CD14-positive monocyte (primary cell): ENCODE measurements at regions not wholly inside any gene's neighbourhood (a gene's known extent, or its start where the extent isn't known, plus 50 kb on each side); places are given as distances from the start of the nearest gene placed in this dataset.
A peak's percentile ranks its signal among the peaks of the same experiment; 100 is the strongest.

Source experiments
- DNase-seq, 3 donors: peaks; one replicate each; pipeline ENCODE4 v3.0.0-alpha.2; 2011 to 2022
- H2AFZ ChIP-seq: 2 replicates; pipeline ENCODE4 v1.6.0; 2012; ENCODE audit warnings: mild to moderate bottlenecking, low read depth, low read length, inconsistent platforms; ENCODE audit not compliant: insufficient read depth, poor library complexity, severe bottlenecking
- H3K27ac ChIP-seq, 2 donors: 1 replicate in 1 of 2; 2 replicates in 1 of 2; pipeline ENCODE4 v1.5.1; 2012 to 2013; ENCODE audit warnings: low read length in 2 of 2, control low read depth in 1 of 2, inconsistent platforms in 1 of 2, low read depth in 1 of 2, mild to moderate bottlenecking in 1 of 2
- H3K27me3 ChIP-seq, 2 donors: one replicate each; pipeline versions ENCODE4 v1.6.0 to v1.6.1; 2011 to 2013; ENCODE audit warnings: low read length in 2 of 2; ENCODE audit not compliant: control insufficient read depth in 2 of 2, insufficient read depth in 2 of 2
- H3K36me3 ChIP-seq, 2 donors: replicated peaks in 1 of 2; 1 replicate in 1 of 2; 2 replicates in 1 of 2; pipeline versions ENCODE4 v1.5.1 to v1.6.1; 2012 to 2013; ENCODE audit warnings: low read length in 2 of 2, control low read depth in 1 of 2, inconsistent platforms in 1 of 2, mild to moderate bottlenecking in 1 of 2; ENCODE audit not compliant: insufficient read depth in 2 of 2, control insufficient read depth in 1 of 2
- H3K4me1 ChIP-seq, 2 donors: 1 replicate in 1 of 2; 2 replicates in 1 of 2; pipeline versions ENCODE4 v1.5.1 to v1.6.1; 2012 to 2013; ENCODE audit warnings: low read length in 2 of 2, control low read depth in 1 of 2, inconsistent platforms in 1 of 2, mild to moderate bottlenecking in 1 of 2, moderate library complexity in 1 of 2; ENCODE audit not compliant: insufficient read depth in 2 of 2, control insufficient read depth in 1 of 2
- H3K4me2 ChIP-seq: replicated peaks from 2 replicates; pipeline ENCODE3; 2012; ENCODE audit warnings: low read length, moderate library complexity, mild to moderate bottlenecking; ENCODE audit not compliant: poor library complexity, severe bottlenecking; ENCODE audit errors: extremely low read depth
- H3K4me3 ChIP-seq, 3 experiments: fragments of 200-600 bp in 1 of 3; sonication (generic) in 1 of 3; replicated peaks in 1 of 3; 1 replicate in 2 of 3; 2 replicates in 1 of 3; pipeline ENCODE4 v1.5.1; 2011 to 2013; ENCODE audit warnings: low read length in 3 of 3, mild to moderate bottlenecking in 3 of 3, control low read depth in 2 of 3, low read depth in 2 of 3, inconsistent platforms in 1 of 3, moderate library complexity in 1 of 3
- H3K79me2 ChIP-seq: 2 replicates; pipeline ENCODE4 v1.6.0; 2012; ENCODE audit warnings: mild to moderate bottlenecking, control low read depth, inconsistent platforms, low read length, moderate library complexity; ENCODE audit not compliant: insufficient read depth
- H3K9ac ChIP-seq: 2 replicates; pipeline ENCODE4 v1.6.0; 2017; ENCODE audit warnings: low read length, mild to moderate bottlenecking; ENCODE audit not compliant: insufficient read depth, poor library complexity, severe bottlenecking
- H3K9me3 ChIP-seq, 2 donors: replicated peaks in 1 of 2; 1 replicate in 1 of 2; 2 replicates in 1 of 2; pipeline versions ENCODE4 v1.5.1 to v1.6.1; 2012 to 2013; ENCODE audit warnings: low read length in 2 of 2, control low read depth in 1 of 2; ENCODE audit not compliant: control insufficient read depth in 1 of 2, insufficient read depth in 1 of 2
- H4K20me1 ChIP-seq: 2 replicates; pipeline ENCODE4 v1.6.0; 2012; ENCODE audit warnings: mild to moderate bottlenecking, low read length, control low read depth, moderate library complexity; ENCODE audit not compliant: insufficient read depth
- H3K27ac Mint-ChIP-seq, 7 donors: one replicate each; pipeline ENCODE4 v1.8.0; 2020; ENCODE audit warnings: mild to moderate bottlenecking in 7 of 7, mixed read lengths in 7 of 7, moderate library complexity in 6 of 7, inconsistent platforms in 2 of 7
- H3K27me3 Mint-ChIP-seq, 3 donors: one replicate each; pipeline ENCODE4 v1.8.0; 2021 to 2022; ENCODE audit warnings: low read depth in 3 of 3, mild to moderate bottlenecking in 3 of 3, mixed read lengths in 3 of 3, moderate library complexity in 3 of 3, inconsistent platforms in 1 of 3
- H3K36me3 Mint-ChIP-seq, 2 donors: one replicate each; pipeline ENCODE4 v1.8.0; 2020; ENCODE audit warnings: mixed read lengths in 2 of 2, inconsistent platforms in 1 of 2, mild to moderate bottlenecking in 1 of 2
- H3K4me1 Mint-ChIP-seq: one replicate; pipeline ENCODE4 v1.8.0; 2020; ENCODE audit warnings: mild to moderate bottlenecking, mixed read lengths
- H3K4me3 Mint-ChIP-seq, 2 donors: one replicate each; pipeline ENCODE4 v1.8.0; 2020; ENCODE audit warnings: mild to moderate bottlenecking in 2 of 2, mixed read lengths in 2 of 2, moderate library complexity in 1 of 2
- H3K9me3 Mint-ChIP-seq, 7 donors: one replicate each; pipeline ENCODE4 v1.8.0; 2020 to 2022; ENCODE audit warnings: mixed read lengths in 7 of 7, mild to moderate bottlenecking in 6 of 7, moderate library complexity in 6 of 7, inconsistent platforms in 2 of 7
- CTCF ChIP-seq: fragments of 200-600 bp; IDR thresholded peaks from one replicate; pipeline ENCODE4 v1.8.0; 2022; ENCODE audit warnings: antibody characterized with exemption, mild to moderate bottlenecking
- WGBS: methylation state at CpG from one replicate; pipeline ENCODE4 v1.1.5; 2013; ENCODE audit warnings: missing lambda C conversion rate; ENCODE audit not compliant: insufficient coverage; 5-methylcytosine and 5-hydroxymethylcytosine counted together
- intact Hi-C, 2 donors: fragments of 100-400 bp; cut with micrococcal nuclease; formaldehyde crosslinking; loops; one replicate each; pipeline versions ENCODE4 v1.15.0 to v1.15.1; 2023

GRCh38 chr11:45051621-45052020 is 94.8 kb upstream of the PRDM11 start:
- H3K79me2 ChIP-seq, result no peaks in the 10 kb centered on the region
- no peak overlapping the region for H3K4me3 Mint-ChIP-seq
- H3K27me3 Mint-ChIP-seq, result peaks cover 2 to 7% (median 2%) of the 10 kb centered on the region in 3 donors
- no peak overlapping the region for H2AFZ ChIP-seq
- WGBS, result 37% methylated on average over 2 of the region's 4 CpGs
- H3K9me3 Mint-ChIP-seq, result peaks cover 0 to 2% (median 0%) of the 10 kb centered on the region in 7 donors
- no peak for DNase-seq
- no peaks in the 10 kb centered on the region for H3K27me3 ChIP-seq
- H3K4me1 ChIP-seq, result peaks cover 23 to 32% of the 10 kb centered on the region in 2 donors
- no peak overlapping the region for H3K9ac ChIP-seq
- no peaks in the 10 kb centered on the region for H3K36me3 Mint-ChIP-seq
- TF ChIP-seq CTCF, result no peak
- H3K4me2 ChIP-seq, result no peak overlapping the region
- H3K36me3 ChIP-seq, result no peaks in the 10 kb centered on the region
- H3K27ac ChIP-seq, result no peak overlapping the region
- H3K4me3 ChIP-seq, result no peak overlapping the region
- H3K9me3 ChIP-seq, result no peaks in the 10 kb centered on the region
- H3K4me1 Mint-ChIP-seq, result peaks cover 37% of the 10 kb centered on the region
- H4K20me1 ChIP-seq, result no peaks in the 10 kb centered on the region
- intact Hi-C loops, result loop anchor here in 1 of 2 donors (1.0 kb wide), 1 partner anchor 12 kb away; no protein-coding TSS in a partner anchor
- H3K27ac Mint-ChIP-seq, result peak overlapping the region in 1 of 7 donors; percentile 37

- Histone ChIP-seq H3K9me3 (no peaks in the 10 kb centered on the region), H3K27me3 (no peaks in the 10 kb centered on the region), H3K9ac (no peak overlapping the region), H3K79me2 (no peaks in the 10 kb centered on the region), H3K4me1 (peaks cover 16 to 25% of the 10 kb centered on the region in 2 donors), H3K4me3 (no peak overlapping the region), H3K36me3 (no peaks in the 10 kb centered on the region), H2AFZ (no peak overlapping the region), H3K4me2 (no peak overlapping the region), H3K27ac (no peak overlapping the region), H4K20me1 (no peaks in the 10 kb centered on the region)
- DNase-seq, result no peak
- Mint-ChIP-seq H3K27me3 (peaks cover 2 to 7% (median 2%) of the 10 kb centered on the region in 3 donors), H3K36me3 (no peaks in the 10 kb centered on the region), H3K9me3 (peaks cover 0 to 2% (median 0%) of the 10 kb centered on the region in 7 donors), H3K4me1 (peaks cover 32% of the 10 kb centered on the region), H3K4me3 (no peak overlapping the region), H3K27ac (no peak overlapping the region)
- intact Hi-C loops, result no loop called here
- TF ChIP-seq CTCF, result no peak
- 93% methylated on average over 6 of the region's 6 CpGs for WGBS
Observed at GRCh38 chr11:45052361-45052760, 94.1 kb upstream of the PRDM11 start.
